Muscle layer of duodenum (tissue), 2 donors: ENCODE measurements at regions not wholly inside any gene's neighbourhood (a gene's known extent, or its start where the extent isn't known, plus 50 kb on each side); places are given as distances from the start of the nearest gene placed in this dataset.

ENCODE experiments used
- H3K27ac ChIP-seq: one replicate; pipeline ENCODE4 v1.7.0; 2013; ENCODE audit warnings: mild to moderate bottlenecking, low read length
- H3K27me3 ChIP-seq: one replicate; pipeline ENCODE4 v1.7.0; 2013; ENCODE audit warnings: low read depth, mild to moderate bottlenecking, control low read depth, low read length
- H3K36me3 ChIP-seq, 2 donors: one replicate each; pipeline ENCODE4 v1.7.0; 2013; ENCODE audit warnings: low read length in 2 of 2, control low read depth in 1 of 2, mild to moderate bottlenecking in 1 of 2; ENCODE audit not compliant: insufficient read depth in 2 of 2, control insufficient read depth in 1 of 2
- H3K4me1 ChIP-seq, 2 donors: one replicate each; pipeline ENCODE4 v1.7.0; 2013; ENCODE audit warnings: low read length in 2 of 2, mild to moderate bottlenecking in 2 of 2, control low read depth in 1 of 2, moderate library complexity in 1 of 2; ENCODE audit not compliant: insufficient read depth in 2 of 2, control insufficient read depth in 1 of 2
- H3K4me3 ChIP-seq, 2 donors: one replicate each; pipeline ENCODE4 v1.7.0; 2013; ENCODE audit warnings: low read length in 2 of 2, low read depth in 1 of 2, mild to moderate bottlenecking in 1 of 2
- H3K9me3 ChIP-seq, 2 donors: one replicate each; pipeline ENCODE4 v1.7.0; 2013; ENCODE audit warnings: low read length in 2 of 2, control low read depth in 1 of 2, mild to moderate bottlenecking in 1 of 2; ENCODE audit not compliant: control insufficient read depth in 1 of 2
- donor health status: healthy.

DNA sequence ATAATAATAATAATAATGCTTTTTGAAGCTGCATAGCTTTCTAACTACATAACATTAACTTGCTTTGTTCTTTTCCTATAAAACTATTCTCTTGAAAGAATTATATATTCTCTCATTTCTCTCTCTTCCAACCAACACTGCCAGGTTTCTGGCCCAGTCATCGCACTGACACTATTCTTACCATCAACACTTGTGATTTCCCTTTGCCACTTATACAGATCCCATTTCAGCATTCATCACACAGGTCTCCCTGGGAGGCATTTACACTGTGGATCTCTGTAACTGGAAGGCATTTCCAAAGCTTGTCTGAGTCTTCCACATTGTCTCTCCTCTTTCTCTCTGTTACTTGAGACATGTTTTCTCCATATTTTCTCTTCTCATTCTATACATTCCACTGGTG is 777.8 kb upstream of the ACO1 start:
- Histone ChIP-seq H3K4me1 (no peaks in the 10 kb centered on the region), H3K4me3 (no peak overlapping the region), H3K36me3 (no peaks in the 10 kb centered on the region), H3K9me3 (peaks cover 0 to 2% of the 10 kb centered on the region in 2 donors), H3K27ac (no peak overlapping the region), H3K27me3 (no peaks in the 10 kb centered on the region)

DNA sequence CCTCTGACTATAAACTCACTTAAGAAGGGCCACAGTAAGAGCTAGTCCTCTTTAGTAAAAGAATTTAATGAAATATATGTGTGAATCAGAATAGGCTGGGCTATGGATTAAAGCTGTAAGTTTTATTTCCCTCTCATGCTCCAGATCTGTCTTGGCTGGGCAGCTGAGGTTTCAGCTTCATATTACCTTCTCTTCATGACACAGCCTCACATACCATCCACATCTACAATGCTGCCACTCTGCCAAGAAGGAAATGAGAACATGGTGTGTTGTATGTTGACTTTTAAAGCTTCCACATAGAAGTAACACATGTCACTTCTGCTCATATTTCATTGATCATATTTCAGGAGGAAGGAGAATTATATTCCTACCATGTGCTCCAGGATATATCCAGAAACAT is 776.0 kb upstream of the ACO1 start:
- H3K27me3 ChIP-seq: no peaks in the 10 kb centered on the region
- H3K4me3 ChIP-seq: no peak overlapping the region
- no peaks in the 10 kb centered on the region for H3K4me1 ChIP-seq
- H3K36me3 ChIP-seq: no peaks in the 10 kb centered on the region
- H3K9me3 ChIP-seq: peaks cover 0 to 2% of the 10 kb centered on the region in 2 donors
- H3K27ac ChIP-seq: no peak overlapping the region

DNA sequence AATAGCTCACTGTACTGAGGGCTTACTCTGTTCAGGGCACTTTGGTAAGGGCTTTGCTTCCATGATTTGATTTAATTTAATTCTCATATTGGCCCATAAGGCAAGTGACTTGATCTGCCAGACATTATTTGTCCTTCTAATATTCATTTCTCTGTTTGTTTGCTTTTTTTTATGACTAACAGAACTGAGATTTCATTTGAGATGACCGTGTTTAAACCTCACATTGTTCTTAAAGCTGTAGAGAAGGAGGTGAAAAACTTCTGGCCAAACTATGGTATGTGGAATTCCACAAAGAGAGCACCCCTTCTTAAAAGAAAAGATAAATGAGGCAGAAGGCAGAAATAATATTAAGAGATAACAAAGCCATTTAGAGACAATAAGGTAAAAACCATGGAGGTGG is 775.6 kb upstream of the ACO1 start:
- Histone ChIP-seq H3K36me3 (no peaks in the 10 kb centered on the region), H3K4me1 (no peaks in the 10 kb centered on the region), H3K27ac (no peak overlapping the region), H3K9me3 (peaks cover 0 to 2% of the 10 kb centered on the region in 2 donors), H3K27me3 (no peaks in the 10 kb centered on the region), H3K4me3 (no peak overlapping the region)

DNA sequence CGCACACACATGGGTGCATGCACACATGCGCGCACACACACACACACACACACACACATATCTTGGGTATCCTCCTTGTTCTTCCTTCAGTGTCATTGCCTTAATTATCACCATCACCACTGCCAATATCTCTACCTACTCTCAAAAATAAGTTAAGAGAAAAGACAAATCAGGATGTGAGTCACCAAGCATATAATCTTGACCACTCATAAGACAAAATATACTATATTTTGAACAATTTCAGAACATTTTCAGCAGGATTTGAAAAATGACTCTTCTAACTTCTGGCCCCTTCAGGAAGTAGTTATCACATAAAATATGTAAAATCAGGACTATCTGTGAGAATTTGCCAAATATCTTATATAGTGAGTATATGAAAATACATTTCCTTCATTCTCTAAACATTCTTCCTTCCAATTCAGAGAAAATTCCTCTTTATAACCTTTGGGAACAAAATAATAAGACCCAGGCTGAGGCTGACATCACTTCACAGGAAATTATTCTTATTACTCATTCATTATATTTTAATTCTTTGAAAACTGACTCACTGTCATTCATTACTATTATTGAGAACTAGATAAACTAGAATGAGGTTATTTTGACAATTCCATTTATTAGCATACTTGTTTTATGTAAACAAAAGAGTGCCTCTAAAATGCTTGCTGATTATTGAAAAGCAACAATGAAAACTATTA is 772.0 kb upstream of the ACO1 start:
- Histone ChIP-seq H3K27me3 (no peaks in the 10 kb centered on the region), H3K9me3 (no peaks in the 10 kb centered on the region)

DNA sequence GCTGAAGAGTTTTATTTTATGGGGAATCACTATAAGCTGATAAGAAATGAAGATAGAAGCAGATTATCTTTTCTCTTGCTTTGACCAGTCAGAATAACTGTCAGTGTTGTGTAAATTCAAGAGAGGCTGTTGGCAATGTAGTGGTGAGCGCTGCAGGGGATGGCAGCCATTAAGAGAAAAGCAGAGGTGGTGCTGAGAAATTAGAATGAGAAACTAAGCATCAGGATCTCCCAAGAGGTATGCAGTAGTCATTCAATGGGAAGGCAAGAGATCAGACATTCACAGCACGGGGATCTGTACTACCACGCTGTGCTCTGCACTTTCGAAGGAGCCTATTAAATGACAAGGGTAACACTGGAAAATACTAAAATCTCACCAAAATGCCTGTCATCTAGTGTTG is 768.5 kb upstream of the ACO1 start:
- no peaks in the 10 kb centered on the region for H3K27me3 ChIP-seq
- no peak overlapping the region for H3K4me3 ChIP-seq
- no peaks in the 10 kb centered on the region for H3K4me1 ChIP-seq
- H3K9me3 ChIP-seq: no peaks in the 10 kb centered on the region
- no peak overlapping the region for H3K27ac ChIP-seq
- H3K36me3 ChIP-seq: no peaks in the 10 kb centered on the region

More for the DNA sequence above, 772.0 kb upstream of the ACO1 start:
- Histone ChIP-seq H3K27ac (no peak overlapping the region), H3K36me3 (no peaks in the 10 kb centered on the region), H3K4me3 (no peak overlapping the region), H3K4me1 (no peaks in the 10 kb centered on the region)

DNA sequence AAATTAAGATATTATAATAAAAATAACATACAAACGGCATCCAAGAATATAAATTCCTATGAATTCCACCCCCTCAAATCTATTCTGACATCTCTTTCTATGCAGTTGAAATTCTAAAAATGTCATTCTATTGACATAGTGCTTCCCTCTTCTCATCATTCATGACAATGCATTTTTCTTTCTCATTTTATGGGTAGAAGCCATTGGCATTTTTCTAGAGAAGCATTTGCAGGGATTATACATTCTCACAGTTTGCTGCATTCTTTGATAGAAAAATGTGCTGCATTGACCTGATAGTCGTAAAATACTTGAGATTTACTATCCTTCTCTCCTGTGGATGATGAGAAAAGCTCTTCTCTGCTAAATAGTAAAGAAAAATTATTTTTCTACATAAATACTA is 760.9 kb upstream of the ACO1 start:
- no peak overlapping the region for H3K27ac ChIP-seq
- H3K27me3 ChIP-seq: no peaks in the 10 kb centered on the region
- no peaks in the 10 kb centered on the region for H3K36me3 ChIP-seq
- peaks cover 0 to 2% of the 10 kb centered on the region in 2 donors for H3K9me3 ChIP-seq
- no peaks in the 10 kb centered on the region for H3K4me1 ChIP-seq
- no peak overlapping the region for H3K4me3 ChIP-seq

DNA sequence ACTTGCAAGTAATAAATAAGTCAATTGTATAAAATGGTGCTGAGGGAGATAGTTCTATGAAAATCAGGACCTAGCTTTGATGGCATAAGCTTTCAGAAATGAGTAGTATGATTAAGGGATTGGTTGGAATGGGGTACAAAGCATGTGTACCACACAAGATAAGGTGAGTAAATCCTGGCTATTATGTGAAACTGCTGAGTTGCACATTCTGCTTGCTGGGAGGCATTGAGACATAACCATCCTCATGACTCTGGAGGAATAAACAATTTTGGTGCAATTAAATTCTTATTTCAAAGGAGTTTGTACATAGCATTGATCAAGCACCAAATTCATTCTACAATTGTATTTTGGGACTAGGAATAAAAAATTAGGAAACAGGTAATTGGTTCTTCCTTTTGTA is 755.2 kb upstream of the ACO1 start:
- Histone ChIP-seq H3K4me3 (no peak overlapping the region), H3K27me3 (no peaks in the 10 kb centered on the region), H3K4me1 (no peaks in the 10 kb centered on the region), H3K9me3 (peaks cover 0 to 2% of the 10 kb centered on the region in 2 donors), H3K36me3 (no peaks in the 10 kb centered on the region), H3K27ac (no peak overlapping the region)

DNA sequence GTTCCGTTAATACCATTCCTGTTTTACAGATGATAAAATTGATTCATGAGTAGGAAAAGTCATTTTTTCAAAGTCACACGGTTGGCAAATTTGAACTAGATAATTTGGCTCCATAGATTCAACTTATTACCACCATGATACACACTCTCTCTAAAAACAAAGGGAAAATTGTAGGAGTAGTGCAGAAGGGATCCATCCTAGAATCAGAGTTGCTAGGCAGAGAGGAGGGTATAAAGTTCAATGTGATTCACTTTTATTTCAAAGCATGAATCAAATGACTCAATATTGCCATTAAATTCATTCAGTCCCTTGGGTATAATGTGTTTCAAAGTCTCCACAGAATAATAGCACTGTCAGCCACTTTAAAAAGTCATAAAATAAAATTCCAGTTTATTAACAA is 747.2 kb upstream of the ACO1 start:
- no peaks in the 10 kb centered on the region for H3K36me3 ChIP-seq
- H3K4me3 ChIP-seq: no peak overlapping the region
- no peak overlapping the region for H3K27ac ChIP-seq
- H3K9me3 ChIP-seq: no peaks in the 10 kb centered on the region
- no peaks in the 10 kb centered on the region for H3K4me1 ChIP-seq
- no peaks in the 10 kb centered on the region for H3K27me3 ChIP-seq

DNA sequence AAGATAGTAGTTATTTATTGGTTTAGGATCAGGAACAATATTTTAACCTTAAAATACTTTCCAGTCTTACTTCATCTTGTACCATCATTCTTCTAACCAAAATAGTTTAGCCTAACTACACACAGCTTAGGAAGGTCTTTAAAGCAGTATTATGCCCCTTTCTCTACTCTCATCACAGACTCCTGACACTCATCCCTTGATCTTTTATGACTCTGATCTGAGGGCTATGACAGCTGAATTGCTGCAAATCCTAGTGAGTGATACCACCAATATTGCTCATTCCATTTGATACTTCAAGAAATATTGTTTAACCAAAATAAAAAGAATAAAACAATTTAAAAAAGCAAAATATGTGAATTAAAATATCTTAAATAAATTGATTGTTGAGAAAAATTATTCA is 746.6 kb upstream of the ACO1 start:
- no peak overlapping the region for H3K27ac ChIP-seq
- no peaks in the 10 kb centered on the region for H3K4me1 ChIP-seq
- no peaks in the 10 kb centered on the region for H3K9me3 ChIP-seq
- no peak overlapping the region for H3K4me3 ChIP-seq
- H3K36me3 ChIP-seq: no peaks in the 10 kb centered on the region
- no peaks in the 10 kb centered on the region for H3K27me3 ChIP-seq

DNA sequence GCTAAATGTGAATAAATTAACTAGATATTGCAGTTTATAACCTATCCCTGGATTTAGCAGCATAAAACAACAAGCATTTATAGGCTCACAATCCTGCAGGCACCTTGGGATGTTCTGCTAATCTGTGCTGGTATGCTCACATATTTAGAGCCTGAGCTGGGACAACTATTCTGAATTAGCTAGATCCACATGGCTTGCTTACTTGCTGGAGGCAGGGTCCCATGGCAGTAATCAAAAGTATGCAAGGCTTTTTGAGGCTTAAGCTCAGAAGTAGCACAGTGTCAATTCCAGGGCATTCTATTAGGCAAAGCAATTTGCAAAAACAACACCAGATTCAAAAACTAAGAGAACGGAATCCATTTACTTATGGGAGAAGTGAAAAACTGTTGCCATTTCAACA is 745.0 kb upstream of the ACO1 start:
- Histone ChIP-seq H3K27ac (no peak overlapping the region), H3K36me3 (no peaks in the 10 kb centered on the region), H3K4me1 (no peaks in the 10 kb centered on the region), H3K9me3 (no peaks in the 10 kb centered on the region), H3K4me3 (no peak overlapping the region), H3K27me3 (no peaks in the 10 kb centered on the region)

DNA sequence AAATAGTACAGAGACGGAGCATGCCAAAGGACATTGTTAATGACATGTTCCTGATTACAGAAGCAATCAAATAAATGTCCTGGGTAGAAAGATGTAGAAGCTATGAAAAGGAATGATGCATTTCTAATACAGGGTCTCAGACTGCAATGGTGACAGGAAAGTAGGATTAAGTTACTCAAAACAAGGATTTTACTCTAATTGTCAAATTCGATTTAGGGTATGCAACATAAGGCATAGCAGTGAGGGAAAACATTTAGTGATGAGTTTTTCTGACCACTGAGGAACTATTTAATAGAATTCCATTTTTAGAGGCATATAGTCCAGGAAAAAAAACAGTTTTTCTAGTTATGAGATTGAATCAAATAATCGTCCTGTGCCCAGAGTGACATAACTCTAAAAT is 715.1 kb upstream of the ACO1 start:
- no peak overlapping the region for H3K27ac ChIP-seq
- no peaks in the 10 kb centered on the region for H3K36me3 ChIP-seq
- H3K9me3 ChIP-seq: no peaks in the 10 kb centered on the region
- no peaks in the 10 kb centered on the region for H3K27me3 ChIP-seq
- no peak overlapping the region for H3K4me3 ChIP-seq
- H3K4me1 ChIP-seq: no peaks in the 10 kb centered on the region

DNA sequence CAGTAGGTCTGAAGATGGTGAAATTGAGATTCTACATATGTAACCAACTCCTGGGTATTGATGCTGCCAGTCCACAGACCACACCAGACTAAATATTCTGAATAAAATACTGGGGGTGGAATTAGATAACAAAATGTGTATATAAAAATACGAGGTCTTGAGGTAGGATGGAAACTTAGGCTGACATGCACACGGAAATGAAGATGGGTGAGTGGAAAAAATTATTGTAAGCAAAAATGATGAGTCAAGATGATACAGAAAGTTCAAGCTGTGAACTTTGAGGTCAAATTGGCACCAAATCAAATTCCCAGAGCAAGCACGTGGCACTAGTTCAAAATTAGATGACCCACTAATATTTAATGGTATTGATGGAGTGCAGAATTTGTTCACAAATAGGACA is 713.4 kb upstream of the ACO1 start:
- H3K27ac ChIP-seq: no peak overlapping the region
- H3K36me3 ChIP-seq: no peaks in the 10 kb centered on the region
- H3K9me3 ChIP-seq: no peaks in the 10 kb centered on the region
- no peaks in the 10 kb centered on the region for H3K4me1 ChIP-seq
- no peak overlapping the region for H3K4me3 ChIP-seq
- H3K27me3 ChIP-seq: no peaks in the 10 kb centered on the region
